ENCODE measurements at regions not wholly inside any gene's neighbourhood (a gene's known extent, or its start where the extent isn't known, plus 50 kb on each side); places are given as distances from the start of the nearest gene placed in this dataset.

DNA sequence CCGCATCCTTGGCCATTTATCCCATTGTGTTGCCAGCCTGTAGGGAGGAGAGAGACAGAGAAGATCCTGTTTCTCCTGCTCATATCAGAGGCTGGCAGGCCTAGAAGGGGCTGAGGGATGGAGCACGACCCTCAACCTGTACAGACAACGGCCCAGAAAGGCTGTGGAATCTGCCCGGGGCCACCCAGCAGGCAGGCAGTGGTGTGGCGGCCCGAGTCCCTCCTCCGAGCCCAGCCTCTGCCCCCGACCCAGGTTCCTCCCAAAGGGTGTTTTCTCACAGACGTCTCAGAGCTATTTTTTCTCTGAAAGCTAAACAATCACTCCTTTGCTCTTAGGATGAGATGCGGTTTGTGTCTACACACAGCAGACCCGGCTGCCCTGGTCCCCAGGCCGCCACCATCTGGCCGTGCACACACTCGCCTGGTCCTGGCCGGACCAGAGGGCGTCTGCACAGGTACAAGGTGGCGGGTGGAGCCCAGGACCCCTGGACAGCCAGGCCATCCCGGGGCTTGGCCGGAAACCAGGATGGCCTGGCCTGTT, 69.3 kb downstream of the FOXL3 start:
- H4K20me1 ChIP-seq (ENCODE audit: insufficient read depth): no peaks in the 10 kb centered on the region
- ChIA-PET POLR2A (no interaction called here), CTCF (no interaction called here), RAD21 (ENCODE audit: low non-redundant PET in 1 of 2, low total read pairs in 2 of 2, uncharacterized antibody in 2 of 2, unreplicated experiment in 2 of 2) (no interaction called here)
- no peak overlapping the region for H3K9ac ChIP-seq (ENCODE audit: low read length)
- no peaks in the 10 kb centered on the region for H3K36me3 ChIP-seq (ENCODE audit: control insufficient read depth in 1 of 2, insufficient read depth in 2 of 2, low read length in 2 of 2)
- no TSS peak for BruUV-seq (replicated peaks)
- H3K4me3 ChIP-seq (replicated peaks in 1 of 2; ENCODE audit: low read depth in 1 of 2, low read length in 2 of 2): no peak overlapping the region
- H3K9me3 ChIP-seq (ENCODE audit: control insufficient read depth in 1 of 2, insufficient read depth in 1 of 2, low read depth in 1 of 2, low read length in 2 of 2): peaks cover 0 to 6% of the 10 kb centered on the region in 2 experiments; a peak in 1 of 4 replicates
- H3K9me2 ChIP-seq (ENCODE audit: insufficient read depth): no peaks in the 10 kb centered on the region
- ATAC-seq (no peak), DNase-seq (ENCODE audit: low read depth, low spot score) (no peak)
- no peaks in the 10 kb centered on the region for H3K79me2 ChIP-seq (ENCODE audit: insufficient read depth, low read length)
- TF ChIP-seq ZFX (IDR thresholded peaks at IDR 0.05): no peak
- TF ChIP-seq, protein P1, sequence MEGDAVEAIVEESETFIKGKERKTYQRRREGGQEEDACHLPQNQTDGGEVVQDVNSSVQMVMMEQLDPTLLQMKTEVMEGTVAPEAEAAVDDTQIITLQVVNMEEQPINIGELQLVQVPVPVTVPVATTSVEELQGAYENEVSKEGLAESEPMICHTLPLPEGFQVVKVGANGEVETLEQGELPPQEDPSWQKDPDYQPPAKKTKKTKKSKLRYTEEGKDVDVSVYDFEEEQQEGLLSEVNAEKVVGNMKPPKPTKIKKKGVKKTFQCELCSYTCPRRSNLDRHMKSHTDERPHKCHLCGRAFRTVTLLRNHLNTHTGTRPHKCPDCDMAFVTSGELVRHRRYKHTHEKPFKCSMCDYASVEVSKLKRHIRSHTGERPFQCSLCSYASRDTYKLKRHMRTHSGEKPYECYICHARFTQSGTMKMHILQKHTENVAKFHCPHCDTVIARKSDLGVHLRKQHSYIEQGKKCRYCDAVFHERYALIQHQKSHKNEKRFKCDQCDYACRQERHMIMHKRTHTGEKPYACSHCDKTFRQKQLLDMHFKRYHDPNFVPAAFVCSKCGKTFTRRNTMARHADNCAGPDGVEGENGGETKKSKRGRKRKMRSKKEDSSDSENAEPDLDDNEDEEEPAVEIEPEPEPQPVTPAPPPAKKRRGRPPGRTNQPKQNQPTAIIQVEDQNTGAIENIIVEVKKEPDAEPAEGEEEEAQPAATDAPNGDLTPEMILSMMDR (IDR thresholded peaks at IDR 0.05 in 2 of 3, conservative IDR thresholded peaks at IDR 0.05 in 1 of 3; ENCODE audit: borderline replicate concordance in 1 of 3, insufficient read depth in 1 of 3, low read depth in 2 of 3, low read length in 2 of 3): no peak
- intact Hi-C loops (cut with micrococcal nuclease): no loop called here
- H3K4me2 ChIP-seq (ENCODE audit: low read length): no peak overlapping the region
- H3K27me3 ChIP-seq (ENCODE audit: insufficient read depth, low read length): 0 out of 2 replicates have a peak, but pooled peaks cover 6% of the 10 kb centered on the region
- no peaks in the 10 kb centered on the region for H3K4me1 ChIP-seq (ENCODE audit: control insufficient read depth in 1 of 2, insufficient read depth in 2 of 2, low read length in 2 of 2)
- no peak overlapping the region for H3K27ac ChIP-seq (ENCODE audit: low read depth, low read length)
- H2AFZ ChIP-seq (ENCODE audit: low read depth, low read length, poor library complexity, severe bottlenecking): no peak overlapping the region

DNA sequence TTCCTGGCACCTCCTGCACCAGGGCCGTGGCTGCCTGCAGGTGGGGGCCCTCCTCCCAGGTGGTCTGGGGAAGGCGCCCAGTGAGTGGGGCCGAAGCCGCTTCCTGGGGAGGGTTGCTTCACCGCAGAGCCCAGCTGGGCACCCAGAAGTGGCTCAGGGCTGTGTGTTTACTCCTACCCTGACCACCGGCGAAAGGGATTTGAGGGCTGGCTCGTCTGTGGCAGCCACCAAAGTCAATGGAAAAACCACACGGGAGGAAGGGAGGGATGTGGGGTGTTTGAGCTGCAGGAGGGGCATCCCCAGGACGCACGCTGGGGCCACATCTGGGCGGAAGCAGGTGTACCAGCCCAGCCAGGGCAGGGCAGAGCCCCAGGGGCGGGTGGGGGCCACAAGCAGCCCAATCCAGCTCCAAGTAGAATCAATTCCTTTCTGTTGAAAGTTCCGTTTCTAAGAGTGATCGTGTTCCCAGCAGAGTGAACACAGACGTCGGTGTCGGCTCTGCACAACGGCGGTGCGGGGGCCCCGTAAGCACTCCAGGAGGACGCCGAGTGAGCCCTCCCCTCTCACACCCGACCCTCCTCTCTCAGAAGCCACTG, 69.9 kb downstream of the FOXL3 start:
- CTCF ChIA-PET: no interaction called here
- no peak overlapping the region for H3K4me2 ChIP-seq (ENCODE audit: low read length)

More for the DNA sequence above, 69.9 kb downstream of the FOXL3 start:
- no peak overlapping the region for H3K9ac ChIP-seq (ENCODE audit: low read length)
- no peak overlapping the region for H3K4me3 ChIP-seq (replicated peaks in 1 of 2; ENCODE audit: low read depth in 1 of 2, low read length in 2 of 2)
- ATAC-seq: no peak
- H3K9me2 ChIP-seq (ENCODE audit: insufficient read depth): no peaks in the 10 kb centered on the region
- peaks cover 0 to 6% of the 10 kb centered on the region in 2 experiments; a peak in 1 of 4 replicates for H3K9me3 ChIP-seq (ENCODE audit: control insufficient read depth in 1 of 2, insufficient read depth in 1 of 2, low read depth in 1 of 2, low read length in 2 of 2)
- H3K27me3 ChIP-seq (ENCODE audit: insufficient read depth, low read length): 0 out of 2 replicates have a peak, but pooled peaks cover 6% of the 10 kb centered on the region
- TF ChIP-seq REST (IDR thresholded peaks at IDR 0.05; ENCODE audit: low read depth) (no peak), POLR2AphosphoS5 (IDR thresholded peaks at IDR 0.05; ENCODE audit: low read depth, low read length) (no peak), CBX3 (IDR thresholded peaks at IDR 0.05; ENCODE audit: low read depth) (no peak), RAD21 (IDR thresholded peaks at IDR 0.05; ENCODE audit: low read depth) (no peak), YY1 (IDR thresholded peaks at IDR 0.05; ENCODE audit: extremely low read depth, insufficient replicate concordance, low read depth, low read length) (no peak), EZH2phosphoT487 (IDR thresholded peaks at IDR 0.05; ENCODE audit: borderline replicate concordance) (no peak), SRF (IDR thresholded peaks at IDR 0.05; ENCODE audit: low read depth) (no peak), FOSL1 (IDR thresholded peaks at IDR 0.05; ENCODE audit: low read depth) (no peak), ATF3 (IDR thresholded peaks at IDR 0.05) (no peak), TCF7L2 (IDR thresholded peaks at IDR 0.05; ENCODE audit: borderline replicate concordance, extremely low read depth, insufficient read depth, insufficient read length) (no peak)
- RAD21 ChIA-PET (ENCODE audit: low non-redundant PET in 1 of 2, low total read pairs in 2 of 2, uncharacterized antibody in 2 of 2, unreplicated experiment in 2 of 2): no interaction called here
- no peak overlapping the region for H3K27ac ChIP-seq (ENCODE audit: low read depth, low read length)
- POLR2A ChIA-PET: no interaction called here
- no peaks in the 10 kb centered on the region for H3K36me3 ChIP-seq (ENCODE audit: control insufficient read depth in 1 of 2, insufficient read depth in 2 of 2, low read length in 2 of 2)
- H2AFZ ChIP-seq (ENCODE audit: low read depth, low read length, poor library complexity, severe bottlenecking): no peak overlapping the region
- H4K20me1 ChIP-seq (ENCODE audit: insufficient read depth): no peaks in the 10 kb centered on the region
- DNase-seq (ENCODE audit: low read depth, low spot score): no peak
- intact Hi-C loops (cut with micrococcal nuclease): no loop called here
- BruUV-seq (replicated peaks): no TSS peak
- H3K79me2 ChIP-seq (ENCODE audit: insufficient read depth, low read length): no peaks in the 10 kb centered on the region
- no peaks in the 10 kb centered on the region for H3K4me1 ChIP-seq (ENCODE audit: control insufficient read depth in 1 of 2, insufficient read depth in 2 of 2, low read length in 2 of 2)
